Left ventricle myocardium superior (tissue), 1 donor: ENCODE measurements at regions not wholly inside any gene's neighbourhood (a gene's known extent, or its start where the extent isn't known, plus 50 kb on each side); places are given as distances from the start of the nearest gene placed in this dataset.
"Not testable (repeated sequence)": the region's sequence is repeated elsewhere in the genome, so short reads cannot be mapped to it uniquely, and the experiment has no call there.

Experiments used
- ATAC-seq: fragments of 200-7000 bp; cut with Tn5 transposase; one replicate; pipeline ENCODE4 v1.9.1; 2020; ENCODE audit warnings: mild to moderate bottlenecking, moderate library complexity
- DNase-seq: peaks from one replicate; pipeline ENCODE4 v3.0.0-alpha.2; 2020
- intact Hi-C: fragments of 100-400 bp; cut with micrococcal nuclease; formaldehyde crosslinking; loops from one replicate; pipeline ENCODE4 v1.11.0; 2022
- donor health status: DM: no; HTN: yes; CAD: no; lungs with severe emphysema.

GRCh38 chr1:31485166-31485565 lies 72.2 kb downstream of the SERINC2 start:
- intact Hi-C loops: no loop called here
- DNase-seq (no peak), ATAC-seq (no peak)

- intact Hi-C loops: no loop called here
- ATAC-seq (no peak), DNase-seq (no peak)
Measured at GRCh38 chr1:31487143-31487542, 74.1 kb downstream of the SERINC2 start.

- intact Hi-C loops: no loop called here
- DNase-seq (no peak), ATAC-seq (no peak)
Measured at GRCh38 chr1:31487721-31488293, 74.8 kb downstream of the SERINC2 start.

- no peak for ATAC-seq
- no peak for DNase-seq
- intact Hi-C loops: no loop called here
Measured at GRCh38 chr1:31488528-31488927, 75.5 kb downstream of the SERINC2 start.

GRCh38 chr1:31489575-31489974 lies 76.6 kb downstream of the SERINC2 start:
- DNase-seq, intact Hi-C loops, ATAC-seq: not testable (repeated sequence)

- intact Hi-C loops, DNase-seq, ATAC-seq: not testable (repeated sequence)
Measured at GRCh38 chr1:31490596-31490995, 77.6 kb downstream of the SERINC2 start.

- DNase-seq, ATAC-seq, intact Hi-C loops: not testable (repeated sequence)
Measured at GRCh38 chr1:31495351-31495750, 81.0 kb upstream of the TINAGL1 start.

GRCh38 chr1:31495770-31496169 lies 80.5 kb upstream of the TINAGL1 start:
- ATAC-seq, DNase-seq, intact Hi-C loops: not testable (repeated sequence)

- ATAC-seq (no peak), DNase-seq (no peak)
- intact Hi-C loops: no loop called here
Measured at GRCh38 chr1:31497601-31498000, 78.7 kb upstream of the TINAGL1 start.

- DNase-seq: no peak
Measured at GRCh38 chr1:31498376-31499040, 77.8 kb upstream of the TINAGL1 start.

GRCh38 chr1:31501505-31501904 lies 74.8 kb upstream of the TINAGL1 start:
- DNase-seq: no peak
- intact Hi-C loops: no loop called here
- no peak for ATAC-seq

More at GRCh38 chr1:31498376-31499040, 77.8 kb upstream of the TINAGL1 start:
- ATAC-seq: no peak
- intact Hi-C loops: no loop called here

GRCh38 chr1:31502253-31502652 lies 74.1 kb upstream of the TINAGL1 start:
- DNase-seq (no peak), ATAC-seq (no peak)
- intact Hi-C loops: no loop called here

- no peak for ATAC-seq
- no peak for DNase-seq
- intact Hi-C loops: no loop called here
Measured at GRCh38 chr1:31502926-31503511, 73.3 kb upstream of the TINAGL1 start.

- intact Hi-C loops: no loop called here
- no peak for DNase-seq
- ATAC-seq: no peak
Measured at GRCh38 chr1:31503570-31503969, 72.7 kb upstream of the TINAGL1 start.

GRCh38 chr1:31504001-31504400 lies 72.3 kb upstream of the TINAGL1 start:
- ATAC-seq (no peak), DNase-seq (no peak)
- intact Hi-C loops: no loop called here

- no peak for ATAC-seq
- no peak for DNase-seq
- intact Hi-C loops: no loop called here
Measured at GRCh38 chr1:31505911-31506497, 70.3 kb upstream of the TINAGL1 start.

- ATAC-seq (no peak), DNase-seq (no peak)
- intact Hi-C loops: no loop called here
Measured at GRCh38 chr1:31507221-31507620, 69.1 kb upstream of the TINAGL1 start.

GRCh38 chr1:31507676-31508530 lies 68.4 kb upstream of the TINAGL1 start:
- ATAC-seq (no peak), DNase-seq (no peak)
- intact Hi-C loops: no loop called here
